ENCODE measurements at regions not wholly inside any gene's neighbourhood (a gene's known extent, or its start where the extent isn't known, plus 50 kb on each side); places are given as distances from the start of the nearest gene placed in this dataset.

DNA sequence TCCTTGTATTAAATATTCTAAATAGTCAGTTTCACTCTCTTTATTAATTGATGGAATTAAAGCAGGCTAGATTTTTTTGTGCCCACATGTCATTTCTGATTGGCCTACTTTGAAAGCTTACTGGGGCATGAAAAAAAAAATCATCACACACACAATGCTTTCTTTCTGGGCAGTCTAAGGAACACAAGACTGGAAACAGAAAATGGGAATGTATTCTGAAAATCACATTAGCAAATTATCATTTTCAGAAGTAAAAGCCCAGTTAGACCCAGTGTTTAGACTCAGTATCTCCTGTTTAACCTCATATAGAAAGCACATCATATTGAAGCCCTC lies 339.4 kb downstream of the SPRY2 start:
- Mint-ChIP-seq H3K4me1 (peaks cover 36% of the 10 kb centered on the region), H3K27ac (ENCODE audit: unreplicated experiment) (no peak overlapping the region)
- no peak for TF ChIP-seq CTCF (conservative IDR thresholded peaks at IDR 0.05)

GRCh38 chr13:80000684-80001509 lies 340.0 kb downstream of the SPRY2 start:
- no peaks in the 10 kb centered on the region for H3K27me3 Mint-ChIP-seq (ENCODE audit: low read depth)
- H3K36me3 Mint-ChIP-seq (ENCODE audit: low read depth): peaks cover 4% of the 10 kb centered on the region
- no peak overlapping the region for H3K4me3 Mint-ChIP-seq
- no peak for TF ChIP-seq CTCF (conservative IDR thresholded peaks at IDR 0.05)
- H3K4me1 Mint-ChIP-seq: peaks cover 38% of the 10 kb centered on the region
- H3K27ac Mint-ChIP-seq (ENCODE audit: unreplicated experiment): no peak overlapping the region
- H3K9me3 Mint-ChIP-seq: peaks cover 6% of the 10 kb centered on the region
- no peak for DNase-seq (ENCODE audit: low read depth, low spot score)

More for the DNA sequence above, 339.4 kb downstream of the SPRY2 start:
- Mint-ChIP-seq H3K36me3 (ENCODE audit: low read depth) (peaks cover 3% of the 10 kb centered on the region), H3K27me3 (ENCODE audit: low read depth) (no peaks in the 10 kb centered on the region), H3K4me3 (no peak overlapping the region), H3K9me3 (peaks cover 5% of the 10 kb centered on the region)
- DNase-seq (ENCODE audit: low read depth, low spot score): no peak

DNA sequence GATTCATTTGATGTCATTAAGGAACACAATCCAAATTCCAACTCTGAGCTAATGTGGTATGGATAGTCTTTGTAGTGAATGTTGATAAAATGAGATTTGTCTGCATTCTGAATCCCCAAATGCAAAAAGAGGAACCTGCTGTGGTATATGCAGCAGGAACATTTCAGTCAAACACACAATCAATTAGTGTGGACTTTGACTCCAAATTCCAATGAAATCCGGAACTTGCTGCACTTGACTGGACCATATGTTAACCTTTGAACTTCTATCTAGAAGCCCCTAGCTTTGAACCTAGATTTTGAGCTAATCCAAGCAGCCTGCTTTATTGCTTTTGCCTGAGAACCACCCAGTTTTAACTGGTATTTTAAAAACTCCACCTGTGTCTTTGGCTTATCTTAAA lies 341.3 kb downstream of the SPRY2 start:
- Mint-ChIP-seq H3K4me1 (peaks cover 46% of the 10 kb centered on the region), H3K36me3 (ENCODE audit: low read depth) (peaks cover 3% of the 10 kb centered on the region), H3K27ac (ENCODE audit: unreplicated experiment) (no peak overlapping the region), H3K27me3 (ENCODE audit: low read depth) (no peaks in the 10 kb centered on the region), H3K4me3 (no peak overlapping the region), H3K9me3 (peaks cover 7% of the 10 kb centered on the region)
- DNase-seq (ENCODE audit: low read depth, low spot score): no peak
- TF ChIP-seq CTCF (conservative IDR thresholded peaks at IDR 0.05): no peak

DNA sequence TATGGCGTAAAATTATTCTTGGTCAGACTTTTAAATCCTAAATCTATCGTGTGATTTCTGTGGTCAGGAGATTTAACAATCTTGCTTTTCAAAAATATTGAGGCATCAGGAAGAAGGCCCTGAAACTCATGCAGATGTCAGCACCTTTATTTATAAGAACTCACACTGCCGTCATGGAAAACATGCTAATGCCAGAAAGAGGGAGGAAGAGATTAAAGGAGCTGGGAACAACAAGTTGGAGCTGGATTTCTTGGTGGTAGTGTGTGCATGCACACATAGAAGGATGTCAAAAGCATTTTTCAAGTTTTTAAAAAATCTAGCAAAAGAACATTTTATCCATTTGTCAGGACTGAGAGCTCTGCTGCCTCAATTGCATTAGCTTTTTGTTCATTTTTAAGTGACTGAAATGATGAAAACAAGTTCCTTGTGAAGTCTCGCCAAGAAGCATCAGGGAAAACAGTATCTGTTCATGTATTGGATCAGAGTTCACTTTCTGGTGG lies 342.5 kb downstream of the SPRY2 start:
- no peaks in the 10 kb centered on the region for H3K27me3 Mint-ChIP-seq (ENCODE audit: low read depth)
- no peak for TF ChIP-seq CTCF (conservative IDR thresholded peaks at IDR 0.05)
- H3K4me1 Mint-ChIP-seq: peaks cover 46% of the 10 kb centered on the region
- peaks cover 3% of the 10 kb centered on the region for H3K36me3 Mint-ChIP-seq (ENCODE audit: low read depth)
- no peak overlapping the region for H3K4me3 Mint-ChIP-seq
- no peak overlapping the region for H3K27ac Mint-ChIP-seq (ENCODE audit: unreplicated experiment)
- peaks cover 7% of the 10 kb centered on the region for H3K9me3 Mint-ChIP-seq
- DNase-seq (ENCODE audit: low read depth, low spot score): no peak

DNA sequence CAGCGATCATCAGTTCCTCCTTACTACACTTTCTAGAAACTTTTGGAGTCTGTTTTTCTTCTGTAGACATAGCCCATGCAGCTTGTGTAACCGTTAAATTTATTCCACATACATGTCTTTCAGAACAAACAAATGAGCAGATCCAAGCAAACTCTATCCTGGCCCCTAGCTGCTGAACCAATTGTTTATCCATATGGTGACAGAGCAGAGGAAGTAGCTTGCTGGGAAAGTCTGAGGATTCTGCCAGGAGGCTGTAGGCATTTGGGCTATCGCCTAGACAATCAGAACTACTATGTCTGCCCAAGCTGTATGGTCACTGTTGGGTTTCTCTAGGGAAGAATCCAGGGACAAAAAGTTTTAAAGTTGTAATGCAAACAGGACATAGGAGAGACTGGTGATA lies 343.7 kb downstream of the SPRY2 start:
- H3K4me3 Mint-ChIP-seq: no peak overlapping the region
- peaks cover 3% of the 10 kb centered on the region for H3K36me3 Mint-ChIP-seq (ENCODE audit: low read depth)
- no peak overlapping the region for H3K27ac Mint-ChIP-seq (ENCODE audit: unreplicated experiment)
- peaks cover 43% of the 10 kb centered on the region for H3K4me1 Mint-ChIP-seq
- H3K27me3 Mint-ChIP-seq (ENCODE audit: low read depth): no peaks in the 10 kb centered on the region
- TF ChIP-seq CTCF (conservative IDR thresholded peaks at IDR 0.05): no peak
- no peak for DNase-seq (ENCODE audit: low read depth, low spot score)
- peaks cover 7% of the 10 kb centered on the region for H3K9me3 Mint-ChIP-seq

All from neural crest cell (in vitro differentiated cells).